GM23338 (cell line): ENCODE measurements at regions not wholly inside any gene's neighbourhood (a gene's known extent, or its start where the extent isn't known, plus 50 kb on each side); places are given as distances from the start of the nearest gene placed in this dataset.

Experiments
- CREB1 ChIP-seq: fragments of 250-450 bp; sonication (Bioruptor Pico); IDR thresholded peaks from 2 replicates; pipeline ENCODE4 v1.5.0; 2020; ENCODE audit warnings: low read depth, mild to moderate bottlenecking, moderate library complexity
- CTCF ChIP-seq, 2 experiments: fragments of 200-600 bp in 1 of 2; sonication (generic) in 1 of 2; conservative IDR thresholded peaks; 2 replicates each; pipeline versions ENCODE4 v1.5.1 to v1.6.1; 2016 to 2017; ENCODE audit warnings: antibody characterized with exemption in 2 of 2, low read depth in 2 of 2, mild to moderate bottlenecking in 2 of 2, moderate library complexity in 1 of 2
- EZH2 ChIP-seq: fragments of 200-600 bp; sonication (generic); IDR thresholded peaks from one replicate; pipeline ENCODE4 v1.8.0; 2017; ENCODE audit warnings: antibody characterized with exemption, mild to moderate bottlenecking, low read depth; ENCODE audit not compliant: unreplicated experiment
- POLR2AphosphoS5 ChIP-seq: IDR thresholded peaks from 2 replicates; pipeline ENCODE4 v1.6.1; 2016; ENCODE audit warnings: antibody characterized with exemption, low read depth
- REST ChIP-seq: IDR thresholded peaks from one replicate; pipeline ENCODE4 v1.6.1; 2018; ENCODE audit warnings: antibody characterized with exemption; ENCODE audit not compliant: unreplicated experiment

GRCh38 chr9:31820426-31820825, 564.0 kb upstream of the ACO1 start:
- TF ChIP-seq CTCF (conservative IDR thresholded peaks at IDR 0.05; ENCODE audit: low read depth in 2 of 2) (no peak), CREB1 (CRISPR knock-in tag) (no peak), REST (no peak), EZH2 (no peak), POLR2AphosphoS5 (no peak)
